ENCODE measurements at regions not wholly inside any gene's neighbourhood (a gene's known extent, or its start where the extent isn't known, plus 50 kb on each side); places are given as distances from the start of the nearest gene placed in this dataset.
A peak's percentile ranks its signal among the peaks of the same experiment; 100 is the strongest.

GRCh38 chr2:118779362-118779761 is 68.1 kb downstream of the EN1 start:
- H3K4me3 Mint-ChIP-seq, result no peak overlapping the region
- H3K4me1 ChIP-seq, result no peaks in the 10 kb centered on the region
- H3F3A ChIP-seq (ENCODE audit: low read depth), result no peaks in the 10 kb centered on the region
- no peak overlapping the region for H3K27ac ChIP-seq
- H3K9me3 ChIP-seq (ENCODE audit: low read depth), result no peaks in the 10 kb centered on the region
- TF ChIP-seq EZH2 (IDR thresholded peaks at IDR 0.05), result no peak
- TF ChIP-seq, protein P1, sequence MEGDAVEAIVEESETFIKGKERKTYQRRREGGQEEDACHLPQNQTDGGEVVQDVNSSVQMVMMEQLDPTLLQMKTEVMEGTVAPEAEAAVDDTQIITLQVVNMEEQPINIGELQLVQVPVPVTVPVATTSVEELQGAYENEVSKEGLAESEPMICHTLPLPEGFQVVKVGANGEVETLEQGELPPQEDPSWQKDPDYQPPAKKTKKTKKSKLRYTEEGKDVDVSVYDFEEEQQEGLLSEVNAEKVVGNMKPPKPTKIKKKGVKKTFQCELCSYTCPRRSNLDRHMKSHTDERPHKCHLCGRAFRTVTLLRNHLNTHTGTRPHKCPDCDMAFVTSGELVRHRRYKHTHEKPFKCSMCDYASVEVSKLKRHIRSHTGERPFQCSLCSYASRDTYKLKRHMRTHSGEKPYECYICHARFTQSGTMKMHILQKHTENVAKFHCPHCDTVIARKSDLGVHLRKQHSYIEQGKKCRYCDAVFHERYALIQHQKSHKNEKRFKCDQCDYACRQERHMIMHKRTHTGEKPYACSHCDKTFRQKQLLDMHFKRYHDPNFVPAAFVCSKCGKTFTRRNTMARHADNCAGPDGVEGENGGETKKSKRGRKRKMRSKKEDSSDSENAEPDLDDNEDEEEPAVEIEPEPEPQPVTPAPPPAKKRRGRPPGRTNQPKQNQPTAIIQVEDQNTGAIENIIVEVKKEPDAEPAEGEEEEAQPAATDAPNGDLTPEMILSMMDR (IDR thresholded peaks at IDR 0.05), result no peak
- no peak for TF ChIP-seq EZH2phosphoT487 (IDR thresholded peaks at IDR 0.05)
- H3K9ac ChIP-seq, result no peak overlapping the region
- no peaks in the 10 kb centered on the region for H3K36me3 ChIP-seq
- H2AFZ ChIP-seq (replicated peaks), result no peak overlapping the region
- H3K36me3 Mint-ChIP-seq, result no peaks in the 10 kb centered on the region
- peaks cover 8% of the 10 kb centered on the region for H3K4me1 Mint-ChIP-seq
- no peaks in the 10 kb centered on the region for H3K79me2 ChIP-seq (ENCODE audit: low read depth)
- H3K27ac Mint-ChIP-seq, result no peak overlapping the region
- DNase-seq (ENCODE audit: low spot score), result no peak
- peaks cover 7% of the 10 kb centered on the region for H3K9me3 Mint-ChIP-seq
- H3K27me3 Mint-ChIP-seq (ENCODE audit: insufficient read depth, low read depth), result peaks cover 13% of the 10 kb centered on the region
- H3K4me3 ChIP-seq, result no peak overlapping the region
- peaks cover 78% of the 10 kb centered on the region for H3K27me3 ChIP-seq
- peaks cover 12% of the 10 kb centered on the region for H4K20me1 ChIP-seq (ENCODE audit: low read depth)
- H3K4me2 ChIP-seq, result no peak overlapping the region

GRCh38 chr2:118774458-118775133 is 72.9 kb downstream of the EN1 start:
- Mint-ChIP-seq H3K36me3 (no peaks in the 10 kb centered on the region), H3K4me1 (peaks cover 15% of the 10 kb centered on the region), H3K4me3 (peak overlapping the region; percentile 63), H3K9me3 (no peaks in the 10 kb centered on the region), H3K27me3 (ENCODE audit: insufficient read depth, low read depth) (peaks cover 9% of the 10 kb centered on the region), H3K27ac (no peak overlapping the region)
- Histone ChIP-seq H3K36me3 (no peaks in the 10 kb centered on the region), H4K20me1 (ENCODE audit: low read depth) (peaks cover 26% of the 10 kb centered on the region), H3K27ac (no peak overlapping the region), H3K9ac (no peak overlapping the region), H3K9me3 (ENCODE audit: low read depth) (no peaks in the 10 kb centered on the region), H3K27me3 (peaks cover 91% of the 10 kb centered on the region), H3K4me3 (peak overlapping the region; percentile 56), H3K79me2 (ENCODE audit: low read depth) (no peaks in the 10 kb centered on the region), H3K4me1 (peaks cover 4% of the 10 kb centered on the region), H2AFZ (replicated peaks) (peak overlapping the region; percentile 95), H3K4me2 (peak overlapping the region; percentile 94), H3F3A (ENCODE audit: low read depth) (no peaks in the 10 kb centered on the region)
- TF ChIP-seq EZH2 (IDR thresholded peaks at IDR 0.05) (peak; percentile 84), EZH2phosphoT487 (IDR thresholded peaks at IDR 0.05) (peak; percentile 36)
- TF ChIP-seq, protein P1 (IDR thresholded peaks at IDR 0.05), result no peak
- peak; percentile 91 for DNase-seq (ENCODE audit: low spot score)

DNA sequence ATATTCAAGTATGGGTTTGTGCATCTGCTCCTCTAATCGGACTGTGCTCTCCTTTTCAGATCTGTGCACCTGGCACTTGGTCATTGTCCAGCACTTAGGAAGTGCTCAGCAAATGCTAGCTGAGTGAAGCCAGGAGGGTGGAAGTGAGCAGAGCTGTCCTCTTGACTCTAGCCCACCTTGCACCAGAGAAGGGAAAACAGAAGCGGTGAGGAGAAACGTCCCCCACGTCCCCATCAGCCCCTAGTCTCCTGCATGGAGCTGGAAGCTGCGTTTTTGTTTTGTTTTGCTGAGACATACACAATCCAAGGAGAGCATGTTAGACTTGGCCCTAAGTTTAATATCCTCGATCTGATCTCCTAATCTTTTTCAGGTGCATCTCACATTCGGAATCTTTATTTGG is 73.6 kb downstream of the EN1 start:
- TF ChIP-seq, protein P1 (IDR thresholded peaks at IDR 0.05), result no peak
- H4K20me1 ChIP-seq (ENCODE audit: low read depth), result peaks cover 26% of the 10 kb centered on the region
- H3K27ac Mint-ChIP-seq, result no peak overlapping the region
- no peak overlapping the region for H2AFZ ChIP-seq (replicated peaks)
- no peak overlapping the region for H3K27ac ChIP-seq
- H3K9me3 ChIP-seq (ENCODE audit: low read depth), result no peaks in the 10 kb centered on the region
- no peak for DNase-seq (ENCODE audit: low spot score)
- H3K9me3 Mint-ChIP-seq, result no peaks in the 10 kb centered on the region
- H3K36me3 Mint-ChIP-seq, result no peaks in the 10 kb centered on the region
- H3K4me3 Mint-ChIP-seq, result peak overlapping the region; percentile 63
- H3K27me3 ChIP-seq, result peaks cover 91% of the 10 kb centered on the region
- peaks cover 9% of the 10 kb centered on the region for H3K27me3 Mint-ChIP-seq (ENCODE audit: insufficient read depth, low read depth)
- peaks cover 15% of the 10 kb centered on the region for H3K4me1 Mint-ChIP-seq
- no peaks in the 10 kb centered on the region for H3K79me2 ChIP-seq (ENCODE audit: low read depth)
- H3K4me3 ChIP-seq, result no peak overlapping the region
- no peaks in the 10 kb centered on the region for H3F3A ChIP-seq (ENCODE audit: low read depth)
- H3K4me1 ChIP-seq, result peaks cover 4% of the 10 kb centered on the region
- H3K9ac ChIP-seq, result no peak overlapping the region
- H3K4me2 ChIP-seq, result peak overlapping the region; percentile 94
- H3K36me3 ChIP-seq, result no peaks in the 10 kb centered on the region

All from neural progenitor cell (in vitro differentiated cells).